SKM-1 (cell line): ENCODE measurements at regions not wholly inside any gene's neighbourhood (a gene's known extent, or its start where the extent isn't known, plus 50 kb on each side); places are given as distances from the start of the nearest gene placed in this dataset.

Source experiments
- DNase-seq: peaks from one replicate; lab custom pipeline; 2025; ENCODE audit not compliant: unreplicated experiment; lab: John Stamatoyannopoulos, UW

DNA sequence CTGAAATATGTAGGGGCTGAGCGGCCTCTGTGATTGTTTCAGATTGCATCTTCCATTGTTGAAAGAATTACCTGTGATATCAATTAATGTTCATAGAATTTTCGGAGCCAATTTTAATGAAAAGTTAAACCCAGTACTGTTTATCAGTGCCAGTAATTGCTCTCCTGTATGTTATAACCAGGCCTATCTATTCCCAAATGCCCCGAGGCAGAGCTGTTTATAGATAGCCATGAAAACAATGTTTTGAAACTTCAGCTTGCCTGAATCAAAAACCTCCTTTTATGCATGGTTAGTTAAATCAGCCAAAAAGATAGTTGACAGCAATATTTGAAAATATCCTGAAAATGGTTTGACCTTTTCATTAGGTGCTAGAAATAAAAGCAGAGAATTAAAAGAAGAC lies 50.1 kb upstream of the HDAC9 start:
- DNase-seq: no peak
